ENCODE measurements at regions not wholly inside any gene's neighbourhood (a gene's known extent, or its start where the extent isn't known, plus 50 kb on each side); places are given as distances from the start of the nearest gene placed in this dataset.
"Not testable (repeated sequence)": the region's sequence is repeated elsewhere in the genome, so short reads cannot be mapped to it uniquely, and the experiment has no call there.

GRCh38 chr10:52491246-52491995, 177.3 kb downstream of the DKK1 start:
- 80 to 87% methylated on average over 6 of the region's 6 CpGs for WGBS, 2 donors
- Histone ChIP-seq H3K4me3 (no peak overlapping the region), H3K9me3 (ENCODE audit: control insufficient read depth in 4 of 4, insufficient read depth in 3 of 4, low read length in 3 of 4) (no peaks in the 10 kb centered on the region), H3K4me1 (ENCODE audit: control insufficient read depth in 5 of 5, insufficient read depth in 5 of 5, low read length in 5 of 5) (no peaks in the 10 kb centered on the region), H3K27ac (ENCODE audit: low read depth in 1 of 2, low read length in 1 of 2) (no peak overlapping the region), H3K9ac (ENCODE audit: insufficient read depth in 1 of 2, low read length in 2 of 2) (no peak overlapping the region), H3K36me3 (ENCODE audit: control insufficient read depth in 4 of 4, insufficient read depth in 4 of 4, low read length in 4 of 4) (no peaks in the 10 kb centered on the region), H3K27me3 (ENCODE audit: control insufficient read depth in 3 of 3, insufficient read depth in 3 of 3, low read length in 2 of 3) (no peaks in the 10 kb centered on the region)
- ATAC-seq (ENCODE audit: insufficient read depth, low FRiP score) (no peak), DNase-seq (no peak)
- TF ChIP-seq CTCF (IDR thresholded peaks at IDR 0.05; ENCODE audit: control extremely low read depth, extremely low read depth), result no peak

DNA sequence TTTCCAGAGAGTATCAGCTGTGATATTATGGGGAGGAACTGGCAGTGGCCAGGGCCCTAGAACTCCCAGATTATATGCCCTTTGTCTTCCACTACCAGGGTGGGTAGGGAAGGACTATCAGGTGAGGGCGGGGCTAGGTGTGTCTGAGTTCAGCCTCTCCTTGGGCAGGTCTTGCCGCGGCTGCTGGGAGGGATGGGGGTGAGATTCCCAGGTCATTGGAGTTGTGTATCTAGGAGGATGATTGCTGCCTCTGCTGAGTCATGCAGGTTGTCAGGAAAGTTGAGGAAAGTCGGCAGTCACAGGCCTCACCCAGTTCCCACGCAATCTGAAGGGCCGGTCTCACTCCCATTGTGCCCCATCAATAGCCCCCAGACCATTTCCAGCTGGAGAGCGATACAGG, 185.2 kb downstream of the DKK1 start:
- Histone ChIP-seq H3K36me3 (ENCODE audit: control insufficient read depth in 4 of 4, insufficient read depth in 4 of 4, low read length in 4 of 4) (no peaks in the 10 kb centered on the region), H3K9ac (ENCODE audit: insufficient read depth in 1 of 2, low read length in 2 of 2) (no peak overlapping the region), H3K27me3 (ENCODE audit: control insufficient read depth in 3 of 3, insufficient read depth in 3 of 3, low read length in 2 of 3) (no peaks in the 10 kb centered on the region), H3K4me1 (ENCODE audit: control insufficient read depth in 5 of 5, insufficient read depth in 5 of 5, low read length in 5 of 5) (no peaks in the 10 kb centered on the region), H3K4me3 (no peak overlapping the region), H3K27ac (ENCODE audit: low read depth in 1 of 2, low read length in 1 of 2) (no peak overlapping the region), H3K9me3 (ENCODE audit: control insufficient read depth in 4 of 4, insufficient read depth in 3 of 4, low read length in 3 of 4) (no peaks in the 10 kb centered on the region)
- ATAC-seq (ENCODE audit: insufficient read depth, low FRiP score), result no peak
- TF ChIP-seq CTCF (IDR thresholded peaks at IDR 0.05; ENCODE audit: control extremely low read depth, extremely low read depth), result no peak
- 90 to 93% methylated on average over 7 of the region's 7 CpGs for WGBS, 2 donors
- DNase-seq, result no peak

GRCh38 chr10:52500476-52500875, 186.4 kb downstream of the DKK1 start:
- Histone ChIP-seq H3K36me3 (ENCODE audit: control insufficient read depth in 4 of 4, insufficient read depth in 4 of 4, low read length in 4 of 4) (no peaks in the 10 kb centered on the region), H3K27me3 (ENCODE audit: control insufficient read depth in 3 of 3, insufficient read depth in 3 of 3, low read length in 2 of 3) (no peaks in the 10 kb centered on the region), H3K9ac (ENCODE audit: insufficient read depth in 1 of 2, low read length in 2 of 2) (no peak overlapping the region), H3K4me1 (ENCODE audit: control insufficient read depth in 5 of 5, insufficient read depth in 5 of 5, low read length in 5 of 5) (no peaks in the 10 kb centered on the region), H3K4me3 (no peak overlapping the region), H3K9me3 (ENCODE audit: control insufficient read depth in 4 of 4, insufficient read depth in 3 of 4, low read length in 3 of 4) (peaks cover 0 to 2% (median 0%) of the 10 kb centered on the region in 4 donors), H3K27ac (ENCODE audit: low read depth in 1 of 2, low read length in 1 of 2) (no peak overlapping the region)
- TF ChIP-seq CTCF (IDR thresholded peaks at IDR 0.05; ENCODE audit: control extremely low read depth, extremely low read depth), result no peak
- DNase-seq (no peak), ATAC-seq (ENCODE audit: insufficient read depth, low FRiP score) (no peak)
- WGBS, 2 donors, result 71 to 78% methylated on average over 3 of the region's 3 CpGs

DNA sequence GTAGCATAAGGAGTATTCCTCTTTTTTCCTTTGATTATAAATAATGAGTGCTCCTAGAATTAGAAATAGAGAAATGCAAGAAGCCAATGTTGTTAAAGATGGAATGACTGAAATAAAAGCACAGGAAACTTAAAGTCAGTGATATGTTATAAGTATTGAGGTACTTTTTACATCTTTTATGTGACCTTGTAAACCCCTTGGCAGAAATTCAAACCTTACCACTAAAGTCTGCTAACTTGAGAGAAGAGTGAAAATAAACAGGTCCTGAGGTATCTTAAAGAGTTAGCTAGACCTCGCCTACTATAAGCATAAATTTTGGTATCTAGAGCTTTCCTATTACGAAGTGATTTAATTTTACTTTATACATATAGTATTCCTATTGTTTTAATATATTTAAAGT, 188.2 kb downstream of the DKK1 start:
- DNase-seq (no peak), ATAC-seq (ENCODE audit: insufficient read depth, low FRiP score) (no peak)
- no peak for TF ChIP-seq CTCF (IDR thresholded peaks at IDR 0.05; ENCODE audit: control extremely low read depth, extremely low read depth)
- Histone ChIP-seq H3K27me3 (ENCODE audit: control insufficient read depth in 3 of 3, insufficient read depth in 3 of 3, low read length in 2 of 3) (no peaks in the 10 kb centered on the region), H3K4me3 (no peak overlapping the region), H3K36me3 (ENCODE audit: control insufficient read depth in 4 of 4, insufficient read depth in 4 of 4, low read length in 4 of 4) (no peaks in the 10 kb centered on the region), H3K9me3 (ENCODE audit: control insufficient read depth in 4 of 4, insufficient read depth in 3 of 4, low read length in 3 of 4) (peaks cover 0 to 2% (median 0%) of the 10 kb centered on the region in 4 donors), H3K27ac (ENCODE audit: low read depth in 1 of 2, low read length in 1 of 2) (no peak overlapping the region), H3K9ac (ENCODE audit: insufficient read depth in 1 of 2, low read length in 2 of 2) (no peak overlapping the region), H3K4me1 (ENCODE audit: control insufficient read depth in 5 of 5, insufficient read depth in 5 of 5, low read length in 5 of 5) (no peaks in the 10 kb centered on the region)
- whole genome bisulfite sequencing, 2 donors, result 60 to 74% methylated on average over 2 of the region's 2 CpGs

DNA sequence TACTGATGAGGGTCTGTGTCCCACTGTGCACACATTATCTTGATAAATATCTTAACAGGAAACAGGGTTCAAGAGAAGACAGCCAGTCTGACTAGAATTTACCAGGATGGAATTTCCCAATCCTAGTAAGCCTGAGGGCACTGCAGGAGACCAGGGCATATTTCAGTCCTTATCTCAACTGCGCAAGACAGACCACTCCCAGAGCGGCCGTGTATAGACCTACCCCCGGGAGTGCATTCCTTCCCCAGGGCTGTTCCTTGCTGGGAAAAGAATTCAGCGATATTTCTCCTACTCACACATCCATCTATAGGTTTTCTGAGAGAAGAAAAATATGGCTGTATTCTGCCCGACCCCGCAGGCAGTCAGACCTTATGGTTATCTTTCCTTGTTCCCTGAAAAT, 191.3 kb downstream of the DKK1 start:
- H3K27me3 ChIP-seq (ENCODE audit: control insufficient read depth in 3 of 3, insufficient read depth in 3 of 3, low read length in 2 of 3); H3K4me3 ChIP-seq; DNase-seq; ATAC-seq (ENCODE audit: insufficient read depth, low FRiP score); H3K27ac ChIP-seq (ENCODE audit: low read depth in 1 of 2, low read length in 1 of 2); H3K9me3 ChIP-seq (ENCODE audit: control insufficient read depth in 4 of 4, insufficient read depth in 3 of 4, low read length in 3 of 4); H3K9ac ChIP-seq (ENCODE audit: insufficient read depth in 1 of 2, low read length in 2 of 2); H3K4me1 ChIP-seq (ENCODE audit: control insufficient read depth in 5 of 5, insufficient read depth in 5 of 5, low read length in 5 of 5); H3K36me3 ChIP-seq (ENCODE audit: control insufficient read depth in 4 of 4, insufficient read depth in 4 of 4, low read length in 4 of 4): not testable (repeated sequence)
- WGBS, 2 donors, result 88% methylated on average over 7 of the region's 7 CpGs

Measured in lung (tissue), 11 donors.